ENCODE measurements at regions not wholly inside any gene's neighbourhood (a gene's known extent, or its start where the extent isn't known, plus 50 kb on each side); places are given as distances from the start of the nearest gene placed in this dataset.

- no peak for TF ChIP-seq CTCF (conservative IDR thresholded peaks at IDR 0.05 in 1 of 2, IDR thresholded peaks at IDR 0.05 in 1 of 2; ENCODE audit: extremely low read depth in 1 of 2, insufficient read depth in 1 of 2, low read depth in 1 of 2, low read length in 2 of 2)
- no peak for TF ChIP-seq EZH2 (IDR thresholded peaks at IDR 0.05; ENCODE audit: borderline replicate concordance, low read length)
These were observed 51.1 kb upstream of the HNMT start for GRCh38 chr2:137913169-137913568.
